GM23248 (cell line): ENCODE measurements at regions not wholly inside any gene's neighbourhood (a gene's known extent, or its start where the extent isn't known, plus 50 kb on each side); places are given as distances from the start of the nearest gene placed in this dataset.

ENCODE experiments used
- DNase-seq: peaks from one replicate; pipeline ENCODE4 v3.0.0-alpha.2; 2015
- H2AFZ ChIP-seq: fragments of 200-600 bp; sonication (generic); 2 replicates; pipeline ENCODE4 v1.6.1; 2016; ENCODE audit warnings: antibody characterized with exemption
- H3F3A ChIP-seq: fragments of 200-600 bp; sonication (generic); 2 replicates; pipeline ENCODE4 v1.6.1; 2016; ENCODE audit warnings: mild to moderate bottlenecking, antibody characterized with exemption, mixed run types; ENCODE audit not compliant: insufficient read depth
- H3K27ac ChIP-seq: fragments of 200-600 bp; sonication (generic); 2 replicates; pipeline ENCODE4 v1.5.1; 2016; ENCODE audit warnings: mild to moderate bottlenecking
- H3K27me3 ChIP-seq: fragments of 200-600 bp; sonication (generic); replicated peaks from 2 replicates; pipeline ENCODE4 v1.6.1; 2016; ENCODE audit warnings: mild to moderate bottlenecking; ENCODE audit not compliant: insufficient read depth
- H3K36me3 ChIP-seq: fragments of 200-600 bp; sonication (generic); 2 replicates; pipeline ENCODE4 v1.6.1; 2016; ENCODE audit warnings: low read depth, mild to moderate bottlenecking
- H3K4me1 ChIP-seq: fragments of 200-600 bp; sonication (generic); 2 replicates; pipeline ENCODE4 v1.6.1; 2016; ENCODE audit warnings: mild to moderate bottlenecking; ENCODE audit not compliant: insufficient read depth
- H3K4me2 ChIP-seq: fragments of 200-600 bp; sonication (generic); one replicate; pipeline ENCODE4 v1.6.1; 2016; ENCODE audit warnings: mild to moderate bottlenecking; ENCODE audit not compliant: unreplicated experiment
- H3K4me3 ChIP-seq: fragments of 200-600 bp; sonication (generic); 2 replicates; pipeline ENCODE4 v1.5.1; 2016; ENCODE audit warnings: mild to moderate bottlenecking
- H3K79me2 ChIP-seq: fragments of 200-600 bp; sonication (generic); 2 replicates; pipeline ENCODE4 v1.6.1; 2016; ENCODE audit warnings: mild to moderate bottlenecking; ENCODE audit not compliant: insufficient read depth
- H3K9ac ChIP-seq: fragments of 200-600 bp; sonication (generic); 2 replicates; pipeline ENCODE4 v1.6.1; 2016; ENCODE audit warnings: mild to moderate bottlenecking
- H3K9me2 ChIP-seq: fragments of 200-600 bp; sonication (generic); 2 replicates; pipeline ENCODE4 v1.6.1; 2016; ENCODE audit warnings: mixed run types, mild to moderate bottlenecking, moderate library complexity; ENCODE audit not compliant: insufficient read depth
- H3K9me3 ChIP-seq: fragments of 200-600 bp; sonication (generic); one replicate; pipeline ENCODE4 v1.6.1; 2017; ENCODE audit warnings: low read depth
- H4K20me1 ChIP-seq: fragments of 200-600 bp; sonication (generic); 2 replicates; pipeline ENCODE4 v1.6.0; 2016; ENCODE audit not compliant: insufficient read depth
- EZH2 ChIP-seq: fragments of 200-600 bp; sonication (generic); IDR thresholded peaks from 2 replicates; pipeline ENCODE4 v1.6.1; 2018; ENCODE audit warnings: antibody characterized with exemption, mild to moderate bottlenecking; ENCODE audit not compliant: insufficient read depth, poor library complexity, severe bottlenecking
- EZH2phosphoT487 ChIP-seq: fragments of 200-600 bp; sonication (generic); IDR thresholded peaks from 2 replicates; pipeline ENCODE4 v1.6.1; 2018; ENCODE audit warnings: antibody characterized with exemption, moderate library complexity, mild to moderate bottlenecking, low read depth; ENCODE audit not compliant: insufficient read depth
- WGBS, 2 experiments: methylation state at CpG; one replicate each; pipeline ENCODE4 v1.1.6; 2015 to 2017; ENCODE audit warnings: low lambda C conversion rate in 2 of 2, low coverage in 1 of 2; ENCODE audit errors: missing lambda C conversion rate in 2 of 2; 5-methylcytosine and 5-hydroxymethylcytosine counted together
- in situ Hi-C: fragments of 300-500 bp; cut with MboI; formaldehyde crosslinking; loops from 2 replicates; pipeline ENCODE4 v1.15.0; 2020

GRCh38 chr2:65826567-65826966, 394.2 kb upstream of the SPRED2 start:
- whole genome bisulfite sequencing, 2 experiments: 0 to 9% methylated on average over 1 of the region's 1 CpG
- no peaks in the 10 kb centered on the region for H3K36me3 ChIP-seq
- no peaks in the 10 kb centered on the region for H3K27me3 ChIP-seq
- no peak for TF ChIP-seq EZH2phosphoT487
- TF ChIP-seq EZH2: no peak
- no peaks in the 10 kb centered on the region for H4K20me1 ChIP-seq
- H3F3A ChIP-seq: no peaks in the 10 kb centered on the region
- in situ Hi-C loops: no loop called here
- no peak overlapping the region for H3K27ac ChIP-seq
- H3K4me2 ChIP-seq: no peak overlapping the region
- H3K4me1 ChIP-seq: no peaks in the 10 kb centered on the region
- H3K79me2 ChIP-seq: no peaks in the 10 kb centered on the region
- no peaks in the 10 kb centered on the region for H3K9me3 ChIP-seq
- no peaks in the 10 kb centered on the region for H3K9me2 ChIP-seq
- no peak overlapping the region for H2AFZ ChIP-seq
- no peak for DNase-seq
- H3K9ac ChIP-seq: no peak overlapping the region
- H3K4me3 ChIP-seq: no peak overlapping the region

DNA sequence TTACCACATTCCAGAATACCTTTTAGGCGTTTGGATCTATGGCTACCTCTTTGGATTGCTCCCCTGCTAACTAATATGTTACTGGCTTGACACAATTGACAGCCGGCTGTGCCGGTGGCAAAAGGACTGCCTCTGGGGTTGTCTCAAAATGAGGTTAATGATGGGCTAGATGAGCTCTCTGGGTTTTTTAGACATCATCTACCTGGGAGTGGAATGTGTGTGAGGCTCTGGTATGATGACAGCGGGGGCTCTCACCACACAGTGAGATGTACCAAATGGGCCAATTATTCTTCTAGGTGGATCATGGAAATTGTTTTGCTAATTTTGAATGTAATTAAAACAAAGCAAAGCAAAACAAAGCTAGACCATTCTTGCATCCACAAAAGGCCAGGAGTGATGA, 391.1 kb upstream of the SPRED2 start:
- Histone ChIP-seq H3K27ac (no peak overlapping the region), H2AFZ (no peak overlapping the region), H3K9me2 (no peaks in the 10 kb centered on the region), H3F3A (no peaks in the 10 kb centered on the region), H4K20me1 (no peaks in the 10 kb centered on the region), H3K4me1 (no peaks in the 10 kb centered on the region), H3K9ac (no peak overlapping the region), H3K36me3 (no peaks in the 10 kb centered on the region), H3K4me3 (no peak overlapping the region), H3K79me2 (no peaks in the 10 kb centered on the region), H3K9me3 (no peaks in the 10 kb centered on the region), H3K27me3 (no peaks in the 10 kb centered on the region), H3K4me2 (no peak overlapping the region)
- DNase-seq: no peak
- TF ChIP-seq EZH2phosphoT487 (no peak), EZH2 (no peak)
- WGBS, 2 experiments: 60 to 61% methylated on average over 4 of the region's 4 CpGs
- in situ Hi-C loops: no loop called here

DNA sequence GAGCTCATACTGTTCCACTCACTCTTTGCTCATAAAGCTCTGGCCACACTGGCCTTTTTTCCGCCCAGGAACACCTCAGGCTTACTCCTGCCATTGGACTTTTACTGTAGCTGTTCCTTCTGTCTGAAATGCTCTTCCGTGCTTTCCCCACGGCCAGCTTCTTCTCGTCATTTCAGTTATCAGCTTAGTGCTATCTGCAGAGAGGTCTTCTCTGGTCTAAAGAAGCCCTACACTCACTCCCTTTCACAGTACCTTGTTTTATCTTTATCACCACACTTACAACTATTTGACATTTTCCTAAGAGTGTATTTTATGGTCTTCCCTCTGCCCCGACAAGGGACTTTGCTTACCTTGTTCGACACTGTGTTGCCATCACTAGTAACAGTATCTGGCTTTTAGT, 388.1 kb upstream of the SPRED2 start:
- Histone ChIP-seq H3K79me2 (no peaks in the 10 kb centered on the region), H3F3A (no peaks in the 10 kb centered on the region), H3K27me3 (no peaks in the 10 kb centered on the region), H3K9ac (no peak overlapping the region), H2AFZ (no peak overlapping the region), H3K9me3 (no peaks in the 10 kb centered on the region), H3K9me2 (no peaks in the 10 kb centered on the region), H3K4me2 (no peak overlapping the region), H3K27ac (no peak overlapping the region), H3K36me3 (no peaks in the 10 kb centered on the region), H3K4me3 (no peak overlapping the region), H4K20me1 (no peaks in the 10 kb centered on the region), H3K4me1 (no peaks in the 10 kb centered on the region)
- in situ Hi-C loops: no loop called here
- TF ChIP-seq EZH2phosphoT487 (no peak), EZH2 (no peak)
- no peak for DNase-seq
- 36 to 39% methylated on average over 6 of the region's 6 CpGs for WGBS, 2 experiments

DNA sequence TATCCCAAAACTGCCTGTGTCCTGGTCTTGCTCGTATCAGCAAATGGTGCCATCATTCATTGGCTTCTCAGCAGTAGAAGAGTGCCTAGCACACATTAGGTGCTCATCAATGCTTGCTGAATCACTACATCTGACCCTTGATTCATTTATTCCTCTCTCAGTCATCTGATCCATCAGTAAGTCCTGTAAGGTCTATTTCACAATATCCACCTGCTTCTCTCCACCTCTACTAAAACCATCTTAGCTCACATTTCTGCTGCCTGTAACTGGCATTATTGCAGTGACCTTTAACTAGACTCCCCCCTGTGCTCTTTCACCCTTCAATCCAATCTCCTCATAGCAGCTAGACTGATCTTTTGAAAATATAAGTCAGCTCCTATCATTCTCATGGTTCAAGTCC, 387.6 kb upstream of the SPRED2 start:
- Histone ChIP-seq H3K27ac (no peak overlapping the region), H3K9ac (no peak overlapping the region), H3K9me2 (no peaks in the 10 kb centered on the region), H2AFZ (no peak overlapping the region), H3K79me2 (no peaks in the 10 kb centered on the region), H3F3A (no peaks in the 10 kb centered on the region), H3K9me3 (no peaks in the 10 kb centered on the region), H3K4me3 (no peak overlapping the region), H3K27me3 (no peaks in the 10 kb centered on the region), H4K20me1 (no peaks in the 10 kb centered on the region), H3K36me3 (no peaks in the 10 kb centered on the region), H3K4me1 (no peaks in the 10 kb centered on the region), H3K4me2 (no peak overlapping the region)
- in situ Hi-C loops: no loop called here
- DNase-seq: no peak
- TF ChIP-seq EZH2: no peak
- no peak for TF ChIP-seq EZH2phosphoT487
- 18 to 23% methylated on average over 1 of the region's 1 CpG for WGBS, 2 experiments

DNA sequence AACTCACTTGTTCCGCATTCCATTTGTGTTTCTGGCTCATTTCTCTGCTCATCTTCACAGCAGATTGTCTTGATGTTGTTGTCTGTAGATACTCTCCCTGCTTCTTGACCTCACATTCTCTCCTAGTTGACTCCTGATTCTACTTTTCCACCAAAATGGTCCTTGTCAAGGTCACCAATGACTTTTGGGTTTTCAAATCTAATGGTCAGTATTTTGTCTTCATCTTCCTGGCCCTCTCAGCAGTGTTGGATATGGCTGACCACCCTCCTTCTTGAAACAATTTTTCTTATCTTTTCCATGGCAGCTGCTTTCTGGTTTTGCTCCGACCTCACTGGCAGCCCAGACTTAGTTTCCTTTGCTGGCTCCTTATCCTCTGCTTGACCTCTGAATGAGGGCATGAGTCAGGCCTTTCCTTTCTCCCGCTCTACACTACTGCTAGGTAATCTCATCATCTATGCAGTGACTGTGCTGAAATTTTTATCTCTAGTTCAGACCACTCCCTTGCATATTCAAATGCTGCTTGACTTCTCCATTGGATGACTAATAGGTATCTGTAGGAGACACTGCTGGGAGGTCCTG, 386.6 kb upstream of the SPRED2 start:
- H3K27ac ChIP-seq: no peak overlapping the region
- WGBS, 2 experiments: 41 to 44% methylated on average over 3 of the region's 3 CpGs
- no peaks in the 10 kb centered on the region for H3K4me1 ChIP-seq
- in situ Hi-C loops: no loop called here
- no peak overlapping the region for H3K9ac ChIP-seq
- no peaks in the 10 kb centered on the region for H3F3A ChIP-seq
- no peak for DNase-seq
- TF ChIP-seq EZH2phosphoT487 (no peak), EZH2 (no peak)
- H3K36me3 ChIP-seq: no peaks in the 10 kb centered on the region
- no peak overlapping the region for H3K4me2 ChIP-seq
- H3K9me3 ChIP-seq: no peaks in the 10 kb centered on the region
- no peaks in the 10 kb centered on the region for H4K20me1 ChIP-seq
- no peaks in the 10 kb centered on the region for H3K9me2 ChIP-seq
- H3K4me3 ChIP-seq: no peak overlapping the region
- H3K27me3 ChIP-seq: no peaks in the 10 kb centered on the region
- no peak overlapping the region for H2AFZ ChIP-seq
- no peaks in the 10 kb centered on the region for H3K79me2 ChIP-seq
